GM18858 (cell line): ENCODE measurements at regions not wholly inside any gene's neighbourhood (a gene's known extent, or its start where the extent isn't known, plus 50 kb on each side); places are given as distances from the start of the nearest gene placed in this dataset.

Source experiments
- ATAC-seq: cut with Tn5 transposase; IDR thresholded peaks from one replicate; pipeline ENCODE4 v1.9.1; 2021; ENCODE audit not compliant: unreplicated experiment

- no peak for ATAC-seq
These were observed 87.8 kb downstream of the PMP22 start for GRCh38 chr17:15177343-15177742.

GRCh38 chr17:15175356-15175755, 89.8 kb downstream of the PMP22 start:
- no peak for ATAC-seq

- ATAC-seq: no peak
These were observed 93.7 kb downstream of the PMP22 start for GRCh38 chr17:15171167-15172047.

- ATAC-seq: no peak
These were observed 95.5 kb downstream of the PMP22 start for GRCh38 chr17:15169676-15170075.

- ATAC-seq: no peak
These were observed 96.7 kb downstream of the PMP22 start for GRCh38 chr17:15168379-15168778.

- no peak for ATAC-seq
These were observed 103.7 kb downstream of the PMP22 start for GRCh38 chr17:15161395-15161794.

- ATAC-seq: no peak
These were observed 108.1 kb downstream of the PMP22 start for GRCh38 chr17:15157051-15157450.

- ATAC-seq: no peak
These were observed 110.5 kb downstream of the PMP22 start for GRCh38 chr17:15154618-15155017.

GRCh38 chr17:15145621-15146020, 119.5 kb downstream of the PMP22 start:
- no peak for ATAC-seq

- ATAC-seq: no peak
These were observed 121.6 kb downstream of the PMP22 start for GRCh38 chr17:15143524-15143923.

GRCh38 chr17:15134363-15134762, 130.8 kb downstream of the PMP22 start:
- no peak for ATAC-seq

GRCh38 chr17:15133826-15134225, 131.3 kb downstream of the PMP22 start:
- ATAC-seq: no peak

- no peak for ATAC-seq
These were observed 132.0 kb downstream of the PMP22 start for GRCh38 chr17:15133143-15133542.

- ATAC-seq: no peak
These were observed 134.7 kb downstream of the PMP22 start for GRCh38 chr17:15130426-15130825.

GRCh38 chr17:15129986-15130385, 135.1 kb downstream of the PMP22 start:
- no peak for ATAC-seq

- ATAC-seq: no peak
These were observed 140.4 kb downstream of the PMP22 start for GRCh38 chr17:15124746-15125145.

GRCh38 chr17:15124264-15124595, 140.9 kb downstream of the PMP22 start:
- no peak for ATAC-seq

- no peak for ATAC-seq
These were observed 141.4 kb downstream of the PMP22 start for GRCh38 chr17:15123593-15124263.

GRCh38 chr17:15122857-15123256, 142.3 kb downstream of the PMP22 start:
- no peak for ATAC-seq

GRCh38 chr17:15121426-15121825, 143.7 kb downstream of the PMP22 start:
- ATAC-seq: no peak

- no peak for ATAC-seq
These were observed 145.2 kb downstream of the PMP22 start for GRCh38 chr17:15119968-15120367.

- ATAC-seq: no peak
These were observed 147.9 kb downstream of the PMP22 start for GRCh38 chr17:15117239-15117638.
